DMS79 (cell line): ENCODE measurements at regions not wholly inside any gene's neighbourhood (a gene's known extent, or its start where the extent isn't known, plus 50 kb on each side); places are given as distances from the start of the nearest gene placed in this dataset.
"Not testable (repeated sequence)": the region's sequence is repeated elsewhere in the genome, so short reads cannot be mapped to it uniquely, and the experiment has no call there.

Experiments used
- DNase-seq: peaks from one replicate; lab custom pipeline; 2025; lab: John Stamatoyannopoulos, UW

DNA sequence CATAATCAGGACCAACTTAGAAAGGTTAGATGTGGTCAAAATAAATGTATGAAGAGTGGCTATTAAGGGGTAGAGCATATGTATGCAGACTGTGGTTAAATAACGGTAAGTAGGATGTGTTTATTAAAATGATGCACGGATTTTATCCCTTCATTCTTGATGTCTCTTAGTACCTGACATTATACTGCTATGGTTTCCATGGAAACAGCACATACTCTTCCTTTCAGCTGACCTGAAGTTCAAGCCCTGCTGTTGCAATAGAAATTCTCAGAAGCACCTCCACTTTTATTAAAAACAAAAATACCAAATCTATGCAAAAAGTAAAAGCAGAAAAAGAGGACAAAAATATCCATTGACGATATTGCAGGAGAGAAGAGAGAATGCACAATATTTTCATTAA, 381.4 kb downstream of the RWDD3 start:
- no peak for DNase-seq

DNA sequence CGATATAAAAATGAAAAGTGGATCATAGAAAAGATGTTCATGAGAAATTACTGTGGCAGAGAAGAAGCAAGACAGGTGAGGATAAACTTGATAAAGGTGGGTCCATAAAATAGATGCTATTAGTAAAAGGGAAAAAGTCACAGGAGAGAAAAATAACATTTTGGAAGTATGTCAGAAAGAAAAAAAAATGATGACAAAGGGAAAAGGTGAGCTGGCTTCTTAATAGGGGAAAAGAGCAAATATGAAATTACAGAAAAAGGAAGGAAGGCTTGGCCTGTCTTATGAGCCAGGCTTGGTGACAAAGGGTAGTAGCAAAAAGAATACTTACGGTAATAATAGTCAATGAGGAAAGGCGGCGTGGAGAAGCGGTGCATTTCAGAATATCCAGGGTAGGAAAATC, 386.1 kb downstream of the RWDD3 start:
- DNase-seq: no peak

DNA sequence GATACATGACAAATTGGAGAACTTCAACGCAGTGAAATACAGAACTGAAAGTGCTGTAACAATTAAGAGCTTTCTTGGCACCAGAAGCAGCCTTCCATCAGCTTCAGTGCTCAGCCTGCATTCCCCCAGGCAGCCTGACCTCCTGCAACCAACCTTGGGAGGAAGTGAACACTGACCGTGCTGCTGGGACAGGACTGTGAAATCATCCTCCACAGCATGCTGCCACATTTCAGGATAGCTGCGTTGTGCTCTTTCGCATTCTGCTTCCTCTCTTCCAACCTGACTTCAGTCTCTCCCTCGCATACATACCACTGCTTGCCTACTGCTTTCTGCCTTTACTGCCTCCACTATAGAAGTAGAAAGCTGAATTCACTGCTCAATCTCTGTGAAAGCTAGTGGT, 388.6 kb downstream of the RWDD3 start:
- no peak for DNase-seq

DNA sequence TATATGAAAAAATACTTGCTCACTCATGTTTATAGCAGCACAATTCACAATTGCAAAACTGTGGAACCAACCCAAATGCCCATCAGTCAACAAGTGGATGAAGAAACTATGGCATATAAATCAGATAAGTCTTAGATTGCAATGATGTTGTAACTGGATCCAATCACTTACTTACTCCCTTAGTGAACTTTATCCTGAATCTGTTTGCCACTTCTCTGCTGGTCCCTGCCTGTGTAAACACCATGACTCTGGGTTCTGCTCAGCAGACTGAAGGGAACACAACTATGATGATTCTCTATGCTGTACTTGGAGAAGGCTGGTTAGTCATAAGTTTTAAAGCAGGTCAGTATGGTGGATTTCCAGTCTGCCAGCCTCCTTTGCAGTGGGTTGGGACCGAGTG, 391.2 kb downstream of the RWDD3 start:
- DNase-seq: no peak

DNA sequence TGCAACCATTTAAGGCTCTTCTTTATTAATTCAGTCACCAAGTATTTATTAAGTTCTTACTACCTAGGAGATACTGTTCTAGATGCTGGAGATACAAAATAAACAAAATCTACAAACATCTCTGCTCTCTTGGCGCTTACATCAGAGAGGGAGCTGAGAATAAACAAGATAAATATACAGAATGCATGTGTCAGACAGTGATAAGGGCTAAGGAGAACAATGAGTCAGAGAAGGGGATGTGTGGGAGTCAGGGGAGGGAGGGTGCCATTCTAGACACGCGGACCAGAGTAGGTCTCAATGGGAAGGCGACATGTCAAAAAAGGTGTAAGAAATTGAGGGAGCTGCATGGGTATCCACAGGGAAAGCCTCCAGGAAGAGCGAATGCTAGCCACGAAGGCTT, 393.2 kb downstream of the RWDD3 start:
- DNase-seq: no peak

DNA sequence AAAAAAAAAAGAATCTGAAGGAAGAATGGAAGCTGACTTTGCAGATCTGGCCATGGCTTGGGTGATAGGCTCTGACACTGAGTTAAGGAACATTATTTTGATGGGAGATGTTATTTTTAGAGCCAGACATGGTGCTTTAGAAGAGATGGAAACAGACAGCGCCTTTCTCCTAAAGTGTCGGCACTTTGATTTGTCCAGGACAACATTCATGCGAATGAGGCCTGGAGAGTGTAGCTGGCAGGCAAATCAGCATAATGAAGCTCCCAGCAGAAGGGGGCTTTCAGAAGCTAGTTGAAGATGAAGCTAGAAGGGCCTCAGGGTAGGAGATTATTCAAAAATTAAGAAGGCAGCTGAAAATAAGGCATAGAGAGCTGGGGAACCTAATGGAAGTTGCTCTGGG, 397.7 kb downstream of the RWDD3 start:
- no peak for DNase-seq

DNA sequence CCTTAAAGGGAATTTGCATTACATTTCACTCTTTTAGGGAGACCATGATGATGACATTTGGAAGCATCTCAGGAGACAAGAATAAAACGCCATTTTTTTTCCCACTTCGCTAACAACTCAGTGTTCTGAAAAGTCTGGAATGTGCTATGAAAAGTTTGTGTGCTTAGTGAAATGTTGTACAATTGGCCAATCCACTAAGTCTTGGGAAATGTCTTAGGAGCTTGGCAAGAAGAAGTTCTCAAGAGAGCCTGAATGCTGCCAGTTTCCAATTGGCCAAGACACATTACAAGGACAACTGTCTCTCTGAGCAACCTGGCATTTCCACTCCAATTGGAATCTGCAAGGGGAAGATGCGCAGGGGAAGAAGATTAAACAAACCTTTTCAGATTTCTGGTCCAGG, 401.8 kb downstream of the RWDD3 start:
- no peak for DNase-seq

DNA sequence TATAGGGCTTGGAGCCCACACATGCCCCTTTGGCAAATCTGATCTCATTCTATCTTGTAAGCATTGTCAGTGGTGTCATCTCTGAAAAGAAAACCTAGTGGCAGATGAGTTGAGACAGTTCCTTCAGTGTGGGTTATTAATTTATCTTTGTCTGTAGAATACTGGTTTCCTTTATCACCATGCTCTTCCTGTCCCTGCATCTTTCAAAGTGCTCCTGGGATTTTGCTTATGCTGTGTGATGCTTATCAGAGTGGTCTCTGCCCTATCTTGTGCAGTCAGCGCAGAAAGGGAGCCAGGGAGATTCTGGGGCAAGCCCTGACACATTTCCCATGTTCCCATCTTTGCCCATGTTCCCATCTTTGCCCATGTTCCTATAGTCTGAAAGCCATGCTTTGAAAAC, 402.9 kb downstream of the RWDD3 start:
- no peak for DNase-seq

DNA sequence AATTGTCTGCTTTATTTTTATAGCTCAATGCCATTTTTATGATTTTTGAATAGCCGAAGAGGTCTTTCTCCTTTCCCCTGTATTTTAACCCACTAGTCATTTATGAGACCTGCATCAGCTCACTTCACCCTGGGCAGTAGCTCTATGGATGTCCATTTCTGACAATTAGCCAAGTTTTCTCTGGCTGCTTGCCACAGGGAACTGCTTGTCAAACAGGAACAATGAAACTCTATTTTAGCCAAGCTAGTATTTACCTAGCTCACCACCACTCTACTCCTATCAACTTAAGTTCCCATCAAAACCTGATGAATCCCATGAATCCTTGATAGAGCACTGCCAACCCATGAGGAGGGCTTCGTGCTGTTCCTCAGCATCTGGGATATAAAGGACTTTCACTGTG, 406.7 kb downstream of the RWDD3 start:
- DNase-seq: peak; percentile 85

DNA sequence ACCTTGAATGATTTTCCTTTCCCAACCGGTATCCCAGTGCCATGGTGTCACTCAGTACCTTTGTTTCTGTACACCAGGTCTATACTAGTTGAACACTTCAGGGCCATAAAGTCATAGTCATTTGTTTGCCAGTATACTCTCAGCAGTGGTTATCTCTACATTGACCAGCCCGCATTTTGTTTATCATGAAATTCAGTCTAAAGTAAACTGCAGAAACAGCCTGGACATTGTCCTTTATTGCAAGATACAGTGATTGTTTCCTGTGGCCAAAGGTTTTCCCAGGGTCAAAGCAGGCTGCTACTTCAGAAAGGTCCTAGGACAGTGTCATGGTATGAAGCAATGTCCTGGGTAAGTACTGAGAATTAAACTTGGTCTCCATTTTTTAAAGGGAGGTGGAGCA, 407.4 kb downstream of the RWDD3 start:
- DNase-seq: no peak

DNA sequence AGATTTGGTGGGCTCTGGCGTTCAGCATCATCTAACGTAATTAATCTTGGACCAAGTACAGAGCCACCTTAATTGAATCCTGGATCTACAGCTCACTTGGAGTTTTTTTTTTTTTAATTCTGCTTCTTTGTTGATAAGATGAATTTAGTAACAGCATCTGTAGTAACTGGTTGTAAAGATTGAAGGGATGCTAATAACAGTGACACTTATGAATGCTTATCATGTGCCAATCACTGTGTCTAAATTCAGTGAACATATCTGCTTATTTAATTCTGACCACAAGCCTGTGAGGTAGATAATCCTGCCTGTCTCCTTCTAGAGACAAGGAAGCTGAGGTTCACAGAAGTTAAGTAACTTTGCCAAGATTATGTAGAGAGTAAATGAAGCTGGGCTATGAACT, 408.0 kb downstream of the RWDD3 start:
- DNase-seq: no peak

DNA sequence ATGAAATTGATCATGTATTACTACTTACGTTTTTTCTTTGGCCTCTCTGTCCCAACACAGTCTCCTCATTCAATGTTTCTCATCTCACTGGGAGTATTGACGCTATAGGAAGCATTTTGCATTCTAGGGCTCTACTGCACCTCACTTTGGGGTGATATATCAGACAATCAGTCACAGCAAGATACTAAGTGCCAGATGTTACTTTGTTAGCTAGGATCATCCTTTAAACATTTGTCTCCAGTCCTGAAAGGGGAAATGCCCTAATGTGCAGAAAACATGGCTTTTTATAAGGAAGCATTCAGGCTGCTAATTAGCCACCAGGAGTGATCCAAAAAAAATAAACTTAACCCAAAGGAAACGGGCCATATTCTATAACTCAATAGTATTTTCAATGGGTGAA, 409.1 kb downstream of the RWDD3 start:
- no peak for DNase-seq

DNA sequence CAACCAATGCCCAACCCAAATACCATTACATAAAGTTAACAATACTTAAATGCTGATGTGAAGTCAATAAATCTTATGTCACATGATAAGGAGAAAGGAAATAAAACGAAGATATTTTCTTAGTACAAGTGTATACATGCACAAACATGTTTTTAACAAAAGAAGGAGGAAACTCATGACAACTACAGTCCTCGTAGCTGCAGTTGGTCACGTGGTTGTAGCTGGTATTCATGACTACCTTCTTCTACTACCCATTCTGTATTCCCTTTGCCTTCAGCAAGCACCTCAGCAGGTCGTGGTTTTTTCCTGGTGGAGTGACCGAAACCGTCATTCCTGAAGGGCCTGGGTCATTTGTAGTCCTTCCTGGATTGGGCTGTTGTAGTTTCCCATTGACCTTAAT, 411.1 kb downstream of the RWDD3 start:
- DNase-seq: not testable (repeated sequence)

DNA sequence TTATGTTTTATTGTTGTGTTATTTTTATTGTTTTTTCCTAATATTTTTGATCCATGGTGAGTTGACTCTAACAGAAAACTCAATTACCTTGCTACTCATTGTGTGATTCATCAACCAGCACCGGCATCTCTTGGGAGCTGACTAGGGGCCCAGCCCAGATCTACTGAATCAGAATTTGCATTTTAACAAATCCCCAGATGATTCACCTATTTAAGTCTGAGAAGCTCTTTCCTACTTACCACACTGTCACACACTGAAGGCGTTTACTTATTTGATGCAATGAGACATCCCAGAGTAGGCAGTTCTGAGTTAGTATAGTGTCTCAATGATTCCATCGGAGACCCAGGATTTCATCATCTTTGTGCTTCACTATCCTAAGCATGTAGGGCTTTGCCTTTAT, 416.6 kb downstream of the RWDD3 start:
- DNase-seq: no peak

DNA sequence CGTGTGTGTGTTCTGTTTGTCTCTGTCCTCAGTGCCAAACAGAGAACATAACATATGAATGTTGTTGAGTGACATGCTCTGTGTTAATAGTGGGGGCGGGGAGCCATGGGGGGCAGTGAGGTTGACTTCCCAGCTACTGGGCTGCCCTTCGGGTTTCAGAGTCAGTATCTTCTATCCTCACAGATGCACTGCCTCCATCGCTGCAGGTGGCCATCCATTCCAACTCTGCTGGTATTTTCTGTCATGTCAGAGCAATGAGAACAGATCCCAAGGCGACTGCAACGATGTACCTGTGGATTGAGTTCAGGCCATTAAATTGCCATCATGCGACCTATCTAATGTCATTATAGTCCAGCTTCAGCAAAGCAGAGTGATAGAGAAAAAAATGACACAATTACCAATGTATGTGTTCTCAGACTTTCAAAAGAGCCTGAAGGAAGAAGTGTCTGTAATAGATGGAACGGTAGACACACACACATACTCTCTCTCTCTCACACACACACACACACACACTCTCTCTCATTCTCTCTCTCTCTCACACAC, 418.5 kb downstream of the RWDD3 start:
- no peak for DNase-seq

DNA sequence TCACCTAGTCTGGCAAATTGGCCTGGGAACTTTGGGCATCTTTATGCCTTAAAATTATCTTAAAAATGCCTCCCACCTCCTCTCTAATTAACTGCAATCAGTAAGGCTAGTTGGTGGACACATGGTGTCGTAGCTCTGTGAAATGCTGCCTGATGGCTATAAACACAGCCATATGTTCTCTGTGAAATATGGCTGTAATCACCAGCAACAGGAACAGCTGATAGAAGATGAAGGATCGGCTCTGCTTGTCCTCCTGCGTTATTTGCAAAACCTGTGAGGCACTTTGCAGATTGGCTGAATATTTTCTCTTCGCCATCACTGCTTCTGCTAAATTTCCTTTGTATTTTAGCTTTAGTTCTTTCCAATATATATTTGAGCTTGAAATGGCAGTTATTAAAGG, 419.6 kb downstream of the RWDD3 start:
- no peak for DNase-seq

DNA sequence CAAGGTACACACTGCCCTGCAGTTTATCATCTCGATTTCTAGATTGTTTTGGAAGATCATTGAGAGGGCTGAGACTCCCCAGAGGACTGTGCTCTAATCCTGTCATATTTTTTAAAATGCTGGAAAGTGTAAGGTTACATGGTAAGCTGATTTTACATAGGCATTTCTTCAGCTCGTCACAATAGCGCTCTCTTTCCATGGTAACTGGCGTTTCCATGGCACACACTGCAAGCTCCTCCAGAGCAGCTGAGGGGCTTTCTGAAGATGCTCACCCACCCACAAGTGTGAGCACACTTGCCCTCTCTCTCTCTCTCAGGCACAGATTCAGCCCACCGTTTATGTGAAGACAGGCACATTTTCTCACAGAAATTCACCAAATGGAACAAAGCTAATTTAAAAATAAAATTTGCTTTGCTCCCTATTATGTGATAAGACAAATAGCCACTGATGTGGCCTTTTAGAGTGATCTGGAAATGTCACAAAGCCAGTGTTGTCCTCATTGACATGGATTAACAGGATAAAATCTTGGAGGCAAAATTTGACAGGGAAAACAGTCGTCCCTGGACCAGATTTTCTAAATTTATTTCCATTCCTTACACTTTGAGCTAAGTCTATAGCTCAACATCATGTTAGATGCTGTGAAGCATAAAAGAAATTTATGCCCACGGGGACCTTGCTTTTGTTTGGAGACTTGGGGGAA, 421.5 kb downstream of the RWDD3 start:
- DNase-seq: no peak

DNA sequence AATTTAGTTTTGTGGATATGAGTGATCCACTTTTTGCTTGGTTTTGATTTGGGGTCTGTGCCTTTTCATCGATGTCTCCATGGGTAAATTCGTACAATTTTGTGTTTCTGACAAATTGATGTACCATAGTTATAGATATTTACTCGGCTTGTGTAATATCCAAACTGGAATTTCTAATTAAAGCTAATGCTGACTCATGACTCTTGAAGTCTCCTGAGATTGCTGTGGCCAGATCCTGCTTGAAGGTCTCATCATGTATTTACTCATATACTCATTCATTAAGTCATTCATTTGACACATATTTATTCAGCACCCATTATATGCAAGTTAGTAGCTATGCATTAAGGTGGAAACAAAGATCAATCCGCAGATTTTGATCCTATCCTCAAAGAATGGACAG, 423.2 kb downstream of the RWDD3 start:
- DNase-seq: no peak

DNA sequence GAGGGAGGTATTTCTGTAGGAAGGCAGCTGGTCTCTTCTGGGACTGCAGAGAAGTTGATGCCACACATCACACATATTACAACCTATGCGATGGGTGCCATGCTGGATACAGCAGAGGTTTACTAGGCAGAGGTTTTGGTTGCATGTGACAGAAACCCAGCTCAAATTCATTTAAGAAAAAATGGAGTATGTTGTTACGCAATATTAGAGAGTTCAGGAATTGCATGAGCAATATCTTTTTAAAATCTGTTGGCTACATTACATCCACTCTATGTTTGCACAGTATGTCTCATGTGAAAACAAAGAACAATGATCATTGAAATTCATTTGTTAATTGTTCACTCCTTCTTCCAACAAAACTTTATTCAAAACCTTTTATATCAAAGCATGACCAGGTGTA, 425.2 kb downstream of the RWDD3 start:
- DNase-seq: no peak

DNA sequence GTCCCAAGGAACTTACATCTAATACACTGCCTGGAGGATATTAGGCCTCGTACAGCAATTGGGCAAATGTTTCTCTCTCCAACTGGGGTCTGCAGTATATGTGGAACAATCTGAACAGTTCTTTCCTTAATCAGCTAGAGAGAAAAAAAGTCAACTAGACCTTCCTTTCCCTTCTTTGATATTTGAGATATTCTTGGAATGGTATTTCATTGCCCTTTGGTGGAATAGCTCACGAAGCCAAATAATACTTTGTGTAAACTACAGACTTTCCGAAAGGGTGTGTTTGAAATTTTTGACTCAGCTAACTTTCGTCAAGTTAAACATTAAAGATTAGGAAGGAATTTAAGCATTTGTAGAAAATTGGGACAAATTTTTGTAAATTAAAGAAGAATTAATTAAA, 425.6 kb downstream of the RWDD3 start:
- no peak for DNase-seq

DNA sequence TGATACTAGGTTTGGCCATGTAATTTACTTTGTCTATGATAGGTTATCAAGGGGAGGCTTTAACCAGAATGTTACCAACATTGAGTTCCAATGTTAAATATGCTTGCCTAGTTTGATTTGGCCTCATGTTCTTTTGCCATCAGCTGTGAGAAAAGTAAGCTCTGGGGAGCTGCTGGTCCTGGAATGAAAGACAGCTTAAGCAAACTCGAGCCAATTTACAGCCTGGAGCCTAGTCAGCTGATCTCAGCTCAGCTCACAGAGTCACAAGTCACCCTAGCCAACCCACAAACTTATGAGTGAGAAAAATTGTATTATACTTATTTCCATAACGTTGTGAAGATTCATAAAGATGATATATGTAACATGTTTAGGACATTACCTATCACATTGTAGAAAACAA, 426.7 kb downstream of the RWDD3 start:
- DNase-seq: no peak

DNA sequence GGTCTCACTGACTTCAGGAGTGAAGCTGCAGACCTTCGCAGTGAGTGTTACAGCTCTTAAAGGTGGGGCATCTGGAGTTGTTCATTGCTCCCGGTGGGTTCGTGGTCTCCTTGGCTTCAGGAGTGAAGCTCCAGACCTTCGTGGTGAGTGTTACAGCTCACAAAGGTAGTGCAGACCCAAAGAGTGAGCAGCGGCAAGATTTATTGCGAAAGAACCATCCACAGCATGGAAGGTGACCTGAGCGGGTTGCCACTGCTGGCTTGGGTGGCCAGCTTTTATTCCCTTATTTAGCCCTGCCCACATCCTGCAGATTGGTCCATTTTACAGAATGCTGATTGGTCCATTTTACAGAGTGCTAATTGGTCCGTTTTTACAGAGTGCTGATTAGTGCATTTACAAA, 429.5 kb downstream of the RWDD3 start:
- not testable (repeated sequence) for DNase-seq

DNA sequence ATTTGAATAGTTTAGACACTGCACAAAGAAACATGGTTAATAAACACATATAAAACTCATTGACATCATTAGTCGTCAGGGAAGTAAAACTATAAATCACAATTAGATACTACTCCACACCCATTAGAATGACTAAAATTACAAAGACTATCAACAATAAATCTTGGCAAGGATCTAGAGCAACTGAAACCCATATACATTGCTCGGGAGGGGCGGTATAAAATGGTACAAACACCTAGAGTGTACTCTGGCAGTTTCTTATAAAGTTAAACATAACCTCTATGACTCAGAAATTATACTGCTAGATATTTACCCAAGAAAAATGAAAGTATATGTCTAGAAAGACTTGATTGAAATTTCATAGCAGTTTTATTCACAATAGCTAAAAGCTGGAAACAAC, 434.2 kb downstream of the RWDD3 start:
- no peak for DNase-seq

DNA sequence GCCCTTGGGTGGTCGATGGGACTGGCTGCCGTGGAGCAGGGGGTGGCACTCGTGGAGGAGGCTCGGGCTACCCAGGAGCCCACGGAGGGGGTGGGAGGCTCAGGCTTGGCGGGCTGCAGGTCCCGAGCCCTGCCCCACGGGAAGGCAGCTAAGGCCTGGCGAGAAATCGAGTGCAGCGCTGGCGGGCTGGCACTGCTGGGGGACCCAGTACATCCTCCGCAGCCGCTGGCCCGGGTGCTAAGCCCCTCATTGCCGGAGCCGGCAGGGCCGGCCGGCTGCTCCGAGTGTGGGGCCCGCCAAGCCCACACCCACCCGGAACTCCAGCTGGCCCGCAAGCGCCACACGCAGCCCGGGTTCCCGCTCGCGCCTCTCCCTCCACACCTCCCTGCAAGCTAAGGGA, 435.6 kb downstream of the RWDD3 start:
- not testable (repeated sequence) for DNase-seq
